ENCODE measurements at regions not wholly inside any gene's neighbourhood (a gene's known extent, or its start where the extent isn't known, plus 50 kb on each side); places are given as distances from the start of the nearest gene placed in this dataset.

GRCh38 chr17:5747964-5748363 lies 163.7 kb upstream of the NLRP1 start:
- no CpG with 5 or more reads among the region's 4 CpGs for WGBS, 2 experiments (ENCODE audit: extremely low coverage in 2 of 2, insufficient read length in 1 of 2)
- Histone ChIP-seq H4K20me1 (ENCODE audit: insufficient read depth, low read length) (no peaks in the 10 kb centered on the region), H3K9me1 (ENCODE audit: insufficient read depth, low read length) (no peaks in the 10 kb centered on the region), H3K4ac (ENCODE audit: low read depth, low read length) (no peak overlapping the region), H3K23ac (ENCODE audit: low read depth, low read length) (no peak overlapping the region), H2BK120ac (ENCODE audit: low read depth, low read length) (no peak overlapping the region), H3K18ac (ENCODE audit: low read depth, low read length) (no peak overlapping the region), H3K27me3 (ENCODE audit: control insufficient read depth, insufficient read depth, low read length) (no peaks in the 10 kb centered on the region), H3K9ac (ENCODE audit: low read depth, low read length) (no peak overlapping the region), H3K4me1 (ENCODE audit: control insufficient read depth, insufficient read depth, low read length) (no peaks in the 10 kb centered on the region), H4K8ac (ENCODE audit: low read depth in 2 of 2, low read length in 2 of 2) (no peak overlapping the region), H3K79me1 (ENCODE audit: low read depth in 1 of 2, low read length in 2 of 2) (no peaks in the 10 kb centered on the region), H2BK15ac (ENCODE audit: low read depth, low read length) (no peak overlapping the region), H3K4me2 (ENCODE audit: low read depth, low read length) (no peak overlapping the region), H3K9me3 (ENCODE audit: control insufficient read depth, insufficient read depth, low read length) (no peaks in the 10 kb centered on the region), H4K91ac (ENCODE audit: insufficient read depth, low read depth, low read length) (no peak overlapping the region), H3K36me3 (ENCODE audit: control insufficient read depth, insufficient read depth, low read length) (no peaks in the 10 kb centered on the region), H3K56ac (ENCODE audit: extremely low read depth, insufficient read depth, low read length) (no peak overlapping the region), H2AFZ (replicated peaks; ENCODE audit: low read length, poor library complexity) (no peak overlapping the region), H3K4me3 (ENCODE audit: insufficient read depth, low read depth, low read length) (no peak overlapping the region), H2AK5ac (ENCODE audit: low read depth, low read length) (no peak overlapping the region), H2BK20ac (ENCODE audit: low read depth, low read length) (no peak overlapping the region), H3K27ac (ENCODE audit: insufficient read depth, low read length) (no peak overlapping the region), H3K14ac (replicated peaks; ENCODE audit: low read depth, low read length) (no peak overlapping the region), H2BK5ac (ENCODE audit: low read depth, low read length, poor library complexity, severe bottlenecking) (no peak overlapping the region), H2AK9ac (replicated peaks; ENCODE audit: low read depth, low read length, poor library complexity) (no peak overlapping the region), H4K5ac (ENCODE audit: low read depth, low read length) (no peak overlapping the region)
- dilution Hi-C loops (cut with HindIII; ENCODE audit: low sequenced_read_pairs, unreplicated experiment) (no loop called here), in situ Hi-C loops (cut with MboI; ENCODE audit: low sequenced_read_pairs) (no loop called here), intact Hi-C loops (cut with micrococcal nuclease) (no loop called here)
- ATAC-seq (ENCODE audit: low read depth) (no peak), DNase-seq (no peak)
- no TSS peak for BruUV-seq (replicated peaks)
- ChIA-PET CTCF (no interaction called here), POLR2A (ENCODE audit: unreplicated experiment) (no interaction called here)
- TF ChIP-seq MAFK (IDR thresholded peaks at IDR 0.05; ENCODE audit: low read depth, low read length) (no peak), CEBPB (IDR thresholded peaks at IDR 0.05; ENCODE audit: low read depth, low read length) (no peak), CTCF (conservative IDR thresholded peaks at IDR 0.05; ENCODE audit: low read depth, low read length) (no peak), MXI1 (IDR thresholded peaks at IDR 0.05; ENCODE audit: borderline replicate concordance, low read depth, low read length) (no peak), RFX5 (IDR thresholded peaks at IDR 0.05; ENCODE audit: low read depth, low read length) (no peak), MAZ (IDR thresholded peaks at IDR 0.05; ENCODE audit: borderline replicate concordance, low read depth, low read length) (no peak), CHD1 (IDR thresholded peaks at IDR 0.05; ENCODE audit: low read depth, low read length) (no peak), NFE2L2 (IDR thresholded peaks at IDR 0.05; ENCODE audit: low read depth, low read length) (no peak), RAD21 (IDR thresholded peaks at IDR 0.05; ENCODE audit: low read length) (no peak), SMC3 (IDR thresholded peaks at IDR 0.05; ENCODE audit: low read depth, low read length) (no peak), RCOR1 (IDR thresholded peaks at IDR 0.05; ENCODE audit: insufficient replicate concordance, low read length) (no peak)
- TF ChIP-seq, protein P1, sequence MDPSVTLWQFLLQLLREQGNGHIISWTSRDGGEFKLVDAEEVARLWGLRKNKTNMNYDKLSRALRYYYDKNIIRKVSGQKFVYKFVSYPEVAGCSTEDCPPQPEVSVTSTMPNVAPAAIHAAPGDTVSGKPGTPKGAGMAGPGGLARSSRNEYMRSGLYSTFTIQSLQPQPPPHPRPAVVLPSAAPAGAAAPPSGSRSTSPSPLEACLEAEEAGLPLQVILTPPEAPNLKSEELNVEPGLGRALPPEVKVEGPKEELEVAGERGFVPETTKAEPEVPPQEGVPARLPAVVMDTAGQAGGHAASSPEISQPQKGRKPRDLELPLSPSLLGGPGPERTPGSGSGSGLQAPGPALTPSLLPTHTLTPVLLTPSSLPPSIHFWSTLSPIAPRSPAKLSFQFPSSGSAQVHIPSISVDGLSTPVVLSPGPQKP (IDR thresholded peaks at IDR 0.05; ENCODE audit: borderline replicate concordance, low read depth, low read length) = no peak
